Upper lobe of right lung (tissue), 1 donor: ENCODE measurements at regions not wholly inside any gene's neighbourhood (a gene's known extent, or its start where the extent isn't known, plus 50 kb on each side); places are given as distances from the start of the nearest gene placed in this dataset.
"Not testable (repeated sequence)": the region's sequence is repeated elsewhere in the genome, so short reads cannot be mapped to it uniquely, and the experiment has no call there.

Experiments
- ATAC-seq: fragments of 200-7000 bp; cut with Tn5 transposase; one replicate; pipeline ENCODE4 v1.9.1; 2020; ENCODE audit warnings: mild to moderate bottlenecking, moderate library complexity
- DNase-seq: peaks from one replicate; pipeline ENCODE4 v3.0.0-alpha.2; 2020
- H3K27ac ChIP-seq: fragments of 200-600 bp; one replicate; pipeline ENCODE4 v1.8.0; 2022
- H3K27me3 ChIP-seq: fragments of 200-600 bp; one replicate; pipeline ENCODE4 v1.8.0; 2022; ENCODE audit warnings: mild to moderate bottlenecking
- H3K36me3 ChIP-seq: fragments of 200-600 bp; one replicate; pipeline ENCODE4 v1.8.0; 2022
- H3K4me1 ChIP-seq: fragments of 200-600 bp; one replicate; pipeline ENCODE4 v1.8.0; 2022
- H3K4me3 ChIP-seq: fragments of 200-600 bp; one replicate; pipeline ENCODE4 v1.8.0; 2022; ENCODE audit warnings: mild to moderate bottlenecking
- H3K9me3 ChIP-seq: fragments of 200-600 bp; one replicate; pipeline ENCODE4 v1.8.0; 2022
- intact Hi-C: fragments of 100-400 bp; cut with DNase I; formaldehyde crosslinking; loops from one replicate; pipeline ENCODE4 v1.11.0; 2022
- TF ChIP-seq, protein P1 (sequence below): fragments of 200-600 bp; IDR thresholded peaks from one replicate; pipeline ENCODE4 v1.8.0; 2022; ENCODE audit warnings: antibody characterized with exemption
- donor health status: DM: no; HTN: yes; CAD: no; lungs with severe emphysema.

DNA sequence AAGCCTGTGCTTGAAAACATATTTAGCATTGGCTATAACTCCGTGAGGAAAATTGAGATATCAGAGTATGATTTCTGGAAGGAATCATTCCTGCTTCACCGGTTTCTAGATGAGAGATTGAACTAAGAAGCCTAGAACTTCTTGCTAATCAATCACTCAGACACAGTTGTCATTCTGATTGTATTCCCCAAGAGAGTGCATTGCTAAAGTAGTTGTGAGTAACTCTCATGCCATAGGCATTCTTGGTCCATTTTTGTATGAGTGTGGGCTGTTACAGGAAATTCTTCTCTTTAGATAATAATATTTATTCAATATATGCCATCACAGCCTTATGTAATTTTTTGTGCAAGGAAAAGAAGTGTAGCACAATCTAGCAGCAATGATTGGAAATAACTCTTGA, 893.3 kb upstream of the MDGA2 start:
- intact Hi-C loops, result no loop called here
- no peak for DNase-seq

DNA sequence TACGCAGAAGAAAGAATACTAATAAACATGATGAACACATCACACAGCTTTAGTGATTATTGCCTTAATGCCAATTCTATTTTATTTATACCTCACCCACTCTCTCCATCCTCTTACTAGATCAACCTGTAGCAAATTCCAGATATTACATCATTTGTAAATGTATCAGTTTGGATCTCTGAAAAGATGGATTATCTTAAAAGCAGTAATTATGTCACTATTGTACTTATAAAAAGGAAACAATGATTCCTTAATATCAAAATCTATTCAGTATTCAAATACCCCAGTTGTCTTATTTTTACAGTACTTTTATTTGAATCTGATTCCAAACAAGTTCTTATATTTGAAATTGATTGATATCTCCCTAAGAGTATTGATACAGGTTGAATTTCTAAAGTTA, 892.8 kb upstream of the MDGA2 start:
- Histone ChIP-seq H3K27ac (no peak overlapping the region), H3K4me3 (no peak overlapping the region), H3K36me3 (no peaks in the 10 kb centered on the region), H3K4me1 (no peaks in the 10 kb centered on the region), H3K9me3 (no peaks in the 10 kb centered on the region), H3K27me3 (no peaks in the 10 kb centered on the region)
- intact Hi-C loops, result no loop called here
- TF ChIP-seq, protein P1, sequence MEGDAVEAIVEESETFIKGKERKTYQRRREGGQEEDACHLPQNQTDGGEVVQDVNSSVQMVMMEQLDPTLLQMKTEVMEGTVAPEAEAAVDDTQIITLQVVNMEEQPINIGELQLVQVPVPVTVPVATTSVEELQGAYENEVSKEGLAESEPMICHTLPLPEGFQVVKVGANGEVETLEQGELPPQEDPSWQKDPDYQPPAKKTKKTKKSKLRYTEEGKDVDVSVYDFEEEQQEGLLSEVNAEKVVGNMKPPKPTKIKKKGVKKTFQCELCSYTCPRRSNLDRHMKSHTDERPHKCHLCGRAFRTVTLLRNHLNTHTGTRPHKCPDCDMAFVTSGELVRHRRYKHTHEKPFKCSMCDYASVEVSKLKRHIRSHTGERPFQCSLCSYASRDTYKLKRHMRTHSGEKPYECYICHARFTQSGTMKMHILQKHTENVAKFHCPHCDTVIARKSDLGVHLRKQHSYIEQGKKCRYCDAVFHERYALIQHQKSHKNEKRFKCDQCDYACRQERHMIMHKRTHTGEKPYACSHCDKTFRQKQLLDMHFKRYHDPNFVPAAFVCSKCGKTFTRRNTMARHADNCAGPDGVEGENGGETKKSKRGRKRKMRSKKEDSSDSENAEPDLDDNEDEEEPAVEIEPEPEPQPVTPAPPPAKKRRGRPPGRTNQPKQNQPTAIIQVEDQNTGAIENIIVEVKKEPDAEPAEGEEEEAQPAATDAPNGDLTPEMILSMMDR, result no peak
- ATAC-seq (no peak), DNase-seq (no peak)

More for the DNA sequence above, 893.3 kb upstream of the MDGA2 start:
- ATAC-seq, result no peak
- Histone ChIP-seq H3K36me3 (no peaks in the 10 kb centered on the region), H3K27me3 (no peaks in the 10 kb centered on the region), H3K9me3 (no peaks in the 10 kb centered on the region), H3K27ac (no peak overlapping the region), H3K4me1 (no peaks in the 10 kb centered on the region), H3K4me3 (no peak overlapping the region)
- TF ChIP-seq, protein P1, result no peak

DNA sequence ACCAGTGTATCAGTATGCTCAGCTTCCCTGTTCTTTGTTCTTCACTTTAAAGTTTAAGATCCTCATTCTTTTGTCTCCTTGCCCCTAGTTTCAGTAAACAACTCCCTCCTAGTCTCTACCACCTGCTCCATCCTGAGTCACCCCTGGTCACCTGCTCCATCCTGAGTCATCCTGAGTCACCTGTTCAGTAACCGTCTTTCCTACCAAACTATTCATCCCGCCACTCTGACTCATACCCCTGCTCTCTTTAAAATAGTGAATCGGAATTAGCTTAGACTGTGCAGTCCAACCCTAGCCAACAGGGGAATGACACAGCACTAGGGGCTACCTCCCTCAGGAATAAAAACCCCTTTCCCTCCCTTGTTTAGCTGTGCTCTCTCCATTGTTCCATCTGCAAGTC, 888.1 kb upstream of the MDGA2 start:
- TF ChIP-seq, protein P1, result no peak
- Histone ChIP-seq H3K9me3 (no peaks in the 10 kb centered on the region), H3K27ac (no peak overlapping the region), H3K27me3 (no peaks in the 10 kb centered on the region), H3K4me3 (no peak overlapping the region), H3K36me3 (no peaks in the 10 kb centered on the region), H3K4me1 (no peaks in the 10 kb centered on the region)
- DNase-seq (no peak), ATAC-seq (no peak)
- intact Hi-C loops, result no loop called here

DNA sequence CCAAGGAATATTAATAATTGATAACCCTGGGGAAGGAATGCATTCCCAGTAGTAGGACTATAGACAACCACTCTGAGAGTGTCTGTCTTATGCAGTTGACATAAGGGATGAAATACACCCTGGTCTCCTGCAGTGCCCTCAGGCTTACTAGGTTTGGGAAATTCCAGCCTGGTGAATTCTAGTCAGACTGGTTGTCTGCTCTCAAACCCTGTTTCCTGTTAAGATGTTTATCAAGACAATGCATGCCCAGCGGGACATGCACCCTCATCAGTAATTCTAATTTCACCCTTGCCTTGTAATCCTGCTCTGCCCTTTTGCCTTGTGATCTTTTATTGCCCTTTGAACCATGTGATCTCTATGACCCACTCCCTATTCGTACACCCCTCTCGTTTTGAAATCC, 886.0 kb upstream of the MDGA2 start:
- intact Hi-C loops, H3K4me1 ChIP-seq, H3K27me3 ChIP-seq, H3K9me3 ChIP-seq, H3K36me3 ChIP-seq, H3K27ac ChIP-seq, DNase-seq, ATAC-seq, H3K4me3 ChIP-seq: not testable (repeated sequence)

DNA sequence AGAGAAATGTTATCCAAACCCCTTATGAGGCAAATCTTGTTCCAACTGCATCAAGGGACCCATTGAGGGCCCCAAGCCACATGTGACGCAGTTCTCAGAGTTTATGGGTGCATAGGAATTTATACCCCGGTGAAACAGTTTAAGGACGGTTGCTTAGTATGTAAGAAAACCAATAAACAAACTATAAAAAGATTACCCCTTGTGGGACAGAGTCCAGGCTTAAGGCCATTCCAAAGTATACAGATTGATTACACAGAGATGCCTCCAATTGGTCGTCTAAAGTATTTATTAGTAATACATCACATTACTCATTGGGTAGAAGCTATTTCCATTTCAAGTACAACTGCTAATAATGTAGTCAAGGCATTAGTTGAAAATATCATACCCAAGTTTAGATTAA, 885.0 kb upstream of the MDGA2 start:
- H3K27me3 ChIP-seq, result no peaks in the 10 kb centered on the region
- intact Hi-C loops, result no loop called here
- ATAC-seq (no peak), DNase-seq (no peak)
- TF ChIP-seq, protein P1, result no peak
- no peaks in the 10 kb centered on the region for H3K4me1 ChIP-seq
- no peaks in the 10 kb centered on the region for H3K36me3 ChIP-seq
- H3K4me3 ChIP-seq, result no peak overlapping the region
- H3K27ac ChIP-seq, result no peak overlapping the region
- no peaks in the 10 kb centered on the region for H3K9me3 ChIP-seq

DNA sequence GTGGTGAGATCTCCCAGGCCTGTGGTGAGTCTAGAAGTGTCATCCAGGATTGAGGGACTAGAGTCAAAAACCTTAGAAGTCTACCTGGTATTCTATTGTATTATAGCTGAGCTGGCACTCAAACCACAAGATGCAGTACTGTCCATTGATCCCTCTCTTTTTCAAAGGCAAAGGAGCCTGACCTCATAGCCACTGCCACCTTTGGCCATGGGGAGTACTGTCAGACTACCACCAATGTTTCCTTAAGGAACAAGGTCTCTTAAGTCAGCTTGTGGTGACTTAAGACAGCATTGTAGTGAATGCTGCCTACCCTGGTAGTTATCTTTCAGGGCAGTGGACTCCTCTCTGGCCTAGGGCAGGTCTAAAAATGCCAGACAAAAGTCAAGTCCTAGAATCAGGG, 878.0 kb upstream of the MDGA2 start:
- Histone ChIP-seq H3K27ac (no peak overlapping the region), H3K4me3 (no peak overlapping the region), H3K9me3 (no peaks in the 10 kb centered on the region), H3K4me1 (no peaks in the 10 kb centered on the region), H3K36me3 (no peaks in the 10 kb centered on the region), H3K27me3 (no peaks in the 10 kb centered on the region)
- TF ChIP-seq, protein P1, result no peak
- ATAC-seq, result no peak
- intact Hi-C loops, result no loop called here
- DNase-seq, result no peak
